NCI-H1105 (cell line): ENCODE measurements at regions not wholly inside any gene's neighbourhood (a gene's known extent, or its start where the extent isn't known, plus 50 kb on each side); places are given as distances from the start of the nearest gene placed in this dataset.
A peak's percentile ranks its signal among the peaks of the same experiment; 100 is the strongest.
"Not testable (repeated sequence)": the region's sequence is repeated elsewhere in the genome, so short reads cannot be mapped to it uniquely, and the experiment has no call there.

Source experiments
- DNase-seq: peaks from one replicate; lab custom pipeline; 2025; lab: John Stamatoyannopoulos, UW

GRCh38 chr13:70994191-70994590 lies 872.8 kb downstream of the DACH1 start:
- DNase-seq = no peak

DNA sequence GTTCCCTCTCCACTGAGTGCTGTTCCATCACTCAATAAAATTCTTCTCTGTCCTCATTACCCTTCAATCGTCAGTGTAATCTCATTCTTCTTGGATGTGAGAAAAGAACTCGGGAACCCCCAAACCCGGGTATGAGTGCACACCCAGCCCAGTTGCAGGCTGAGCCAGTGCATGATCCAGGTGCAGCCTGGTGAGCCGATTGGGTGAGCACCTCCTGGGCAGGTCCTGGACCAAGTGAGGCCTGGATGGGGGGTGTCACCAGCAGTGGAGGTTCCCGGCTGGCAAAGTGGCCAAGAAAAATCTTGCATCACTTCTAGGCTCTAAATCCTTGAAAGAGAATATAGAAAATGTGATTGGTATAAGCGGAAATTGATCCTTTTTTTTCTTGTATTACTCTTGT lies 878.8 kb upstream of the KLHL1 start:
- DNase-seq = no peak

GRCh38 chr13:70985371-70985770 lies 877.1 kb upstream of the KLHL1 start:
- DNase-seq = no peak

GRCh38 chr13:70981219-70981618 lies 873.0 kb upstream of the KLHL1 start:
- not testable (repeated sequence) for DNase-seq

- no peak for DNase-seq
Observed at GRCh38 chr13:70969321-70969720, 861.1 kb upstream of the KLHL1 start.

DNA sequence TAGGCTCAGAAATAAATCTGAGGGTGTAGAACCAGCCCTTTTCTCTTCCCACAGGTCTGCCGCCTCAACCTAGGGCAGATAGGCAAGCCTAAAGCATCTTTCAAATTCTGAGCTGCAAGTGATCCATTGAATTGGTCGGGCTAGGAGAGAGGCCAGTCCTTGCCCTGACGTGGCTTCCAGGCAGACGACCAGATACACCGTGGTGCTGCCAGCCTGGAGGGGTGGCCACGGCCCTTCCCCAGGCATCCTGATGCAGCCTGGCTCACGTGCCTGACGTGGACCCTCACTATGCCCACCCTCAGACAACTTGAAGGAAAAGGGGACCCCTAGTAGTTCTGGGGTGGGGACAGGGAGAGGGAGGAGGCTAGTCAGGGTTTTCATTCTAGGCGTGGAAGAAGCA lies 859.3 kb upstream of the KLHL1 start:
- DNase-seq = no peak

DNA sequence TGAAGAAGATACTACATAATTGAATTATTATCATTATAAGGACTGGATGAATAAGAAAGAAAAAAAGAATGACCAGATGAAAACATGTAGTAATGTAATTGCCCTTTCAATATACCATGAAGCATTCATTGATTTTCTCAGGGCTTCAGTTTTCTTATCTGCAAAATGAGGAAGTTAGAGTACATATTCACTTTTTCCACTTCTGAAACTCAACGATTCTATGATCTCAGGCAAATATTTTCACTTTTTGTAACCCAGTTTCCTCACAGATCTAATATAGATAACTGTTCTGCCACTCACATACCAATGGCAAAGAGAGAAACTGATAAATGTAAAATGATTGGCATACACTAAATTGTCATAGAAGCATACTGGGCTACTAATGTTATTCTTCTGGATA lies 856.6 kb upstream of the KLHL1 start:
- no peak for DNase-seq

DNA sequence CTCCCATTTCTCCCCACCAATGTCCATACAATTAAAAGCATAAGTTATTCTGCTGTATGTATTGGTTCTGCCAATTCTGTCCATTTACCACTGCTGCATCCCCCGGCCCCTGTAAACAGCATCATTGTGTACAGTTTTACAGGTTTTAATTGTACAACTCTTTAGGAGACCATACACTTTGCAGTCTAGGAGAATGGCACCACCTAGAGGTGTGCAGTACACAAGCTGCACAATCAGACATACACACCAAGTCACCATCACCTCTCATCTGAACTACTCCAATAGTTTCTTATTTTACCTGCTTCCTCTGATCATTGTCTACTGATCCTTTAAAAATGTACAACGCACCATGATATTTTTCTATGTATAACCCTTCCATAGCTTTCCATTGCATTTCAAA lies 855.9 kb upstream of the KLHL1 start:
- peak; percentile 3 for DNase-seq

GRCh38 chr13:70960841-70961443 lies 852.7 kb upstream of the KLHL1 start:
- DNase-seq = peak; percentile 8

- no peak for DNase-seq
Observed at GRCh38 chr13:70959035-70959775, 851.0 kb upstream of the KLHL1 start.

DNA sequence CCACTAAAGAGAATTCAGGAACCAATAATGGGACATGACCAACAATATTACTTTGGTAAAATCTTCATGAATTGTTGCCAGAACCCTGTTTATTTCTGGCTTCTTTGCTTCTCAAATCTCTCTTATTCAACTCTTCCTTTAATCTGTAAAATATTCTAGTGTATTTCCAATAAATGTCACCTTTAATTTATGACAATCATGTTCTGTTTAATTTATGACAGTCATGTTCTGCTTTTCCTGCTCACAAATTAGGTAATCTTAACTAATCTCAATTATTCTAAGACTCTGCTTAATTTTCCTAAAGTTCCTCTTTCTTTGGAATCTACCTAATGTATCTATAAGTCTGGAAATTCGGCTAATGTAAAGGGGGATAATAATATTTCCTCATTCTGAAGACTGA lies 847.6 kb upstream of the KLHL1 start:
- no peak for DNase-seq

- DNase-seq = no peak
Observed at GRCh38 chr13:70950664-70951063, 842.4 kb upstream of the KLHL1 start.

DNA sequence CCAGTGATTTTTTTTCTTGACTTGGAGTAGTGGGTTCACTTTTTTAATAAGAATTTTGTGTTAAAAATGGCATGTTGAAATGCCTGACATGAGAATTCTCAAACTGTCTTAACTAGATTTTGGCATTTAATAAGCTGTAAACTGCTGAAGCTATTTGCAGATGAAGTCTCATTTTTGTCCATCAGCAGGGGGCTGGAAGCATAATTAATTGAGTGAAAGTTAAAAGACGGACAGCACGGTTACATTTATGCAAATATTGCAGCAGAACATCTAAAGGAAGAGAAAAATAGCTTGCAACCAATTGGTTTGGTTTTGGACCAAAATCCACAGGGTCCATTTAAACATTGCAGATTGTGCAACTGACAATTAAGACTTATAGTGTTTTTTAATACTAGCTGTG lies 837.3 kb upstream of the KLHL1 start:
- DNase-seq = no peak

DNA sequence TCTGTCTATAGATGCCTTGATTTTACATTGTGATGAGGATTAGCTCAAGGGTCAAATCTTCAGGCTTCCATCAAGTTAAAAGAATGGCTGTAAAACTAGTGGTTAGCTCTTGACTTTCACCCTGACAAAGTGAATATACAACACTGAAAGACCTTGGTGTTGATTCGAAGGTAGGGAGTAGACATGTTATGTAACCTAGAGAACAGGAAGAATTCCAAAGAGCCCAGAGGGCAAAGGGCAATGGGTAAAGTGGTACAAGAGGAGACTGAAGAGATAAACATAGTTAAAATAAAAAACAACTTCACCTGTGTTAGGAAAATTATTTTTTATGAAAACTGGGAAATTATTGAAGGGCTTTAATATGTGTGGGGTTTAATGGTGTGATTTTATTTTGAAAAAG lies 833.2 kb upstream of the KLHL1 start:
- no peak for DNase-seq

DNA sequence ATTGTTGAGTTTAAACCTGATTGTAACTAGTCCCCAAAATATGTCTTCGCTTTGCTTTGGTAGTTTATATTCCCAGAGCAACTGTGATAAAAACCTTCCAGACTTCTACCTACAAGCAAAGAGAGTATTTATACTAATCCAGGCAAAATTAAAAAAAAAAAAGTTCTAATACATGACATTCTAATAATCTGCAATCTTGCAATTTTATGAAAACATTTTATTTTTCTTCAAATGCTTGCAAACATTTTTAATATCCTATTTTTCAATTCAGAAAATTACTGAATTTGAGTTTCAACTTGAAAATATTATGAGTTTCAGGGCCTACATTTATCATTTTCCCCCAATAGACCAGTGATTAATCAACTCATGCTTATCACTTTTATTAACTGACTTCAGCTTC lies 830.2 kb upstream of the KLHL1 start:
- no peak for DNase-seq

DNA sequence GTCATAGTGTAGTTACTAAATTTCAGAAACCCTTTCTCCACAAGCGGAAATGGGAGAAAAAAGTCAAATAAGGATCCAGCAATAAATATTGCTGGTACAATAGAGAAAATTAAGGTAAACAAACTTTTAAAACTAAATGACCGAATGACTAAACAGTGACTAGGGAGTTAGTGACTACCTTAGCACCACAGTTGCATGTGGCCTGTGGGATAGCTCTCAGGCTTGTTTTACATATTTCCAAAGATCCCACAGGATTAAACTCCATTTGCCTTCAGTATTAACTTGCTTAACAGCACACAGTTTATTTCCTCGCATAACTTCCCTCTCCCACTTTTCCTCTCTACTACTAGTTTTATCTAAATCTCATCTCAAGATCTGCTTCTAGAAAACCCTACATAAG lies 824.3 kb upstream of the KLHL1 start:
- no peak for DNase-seq

DNA sequence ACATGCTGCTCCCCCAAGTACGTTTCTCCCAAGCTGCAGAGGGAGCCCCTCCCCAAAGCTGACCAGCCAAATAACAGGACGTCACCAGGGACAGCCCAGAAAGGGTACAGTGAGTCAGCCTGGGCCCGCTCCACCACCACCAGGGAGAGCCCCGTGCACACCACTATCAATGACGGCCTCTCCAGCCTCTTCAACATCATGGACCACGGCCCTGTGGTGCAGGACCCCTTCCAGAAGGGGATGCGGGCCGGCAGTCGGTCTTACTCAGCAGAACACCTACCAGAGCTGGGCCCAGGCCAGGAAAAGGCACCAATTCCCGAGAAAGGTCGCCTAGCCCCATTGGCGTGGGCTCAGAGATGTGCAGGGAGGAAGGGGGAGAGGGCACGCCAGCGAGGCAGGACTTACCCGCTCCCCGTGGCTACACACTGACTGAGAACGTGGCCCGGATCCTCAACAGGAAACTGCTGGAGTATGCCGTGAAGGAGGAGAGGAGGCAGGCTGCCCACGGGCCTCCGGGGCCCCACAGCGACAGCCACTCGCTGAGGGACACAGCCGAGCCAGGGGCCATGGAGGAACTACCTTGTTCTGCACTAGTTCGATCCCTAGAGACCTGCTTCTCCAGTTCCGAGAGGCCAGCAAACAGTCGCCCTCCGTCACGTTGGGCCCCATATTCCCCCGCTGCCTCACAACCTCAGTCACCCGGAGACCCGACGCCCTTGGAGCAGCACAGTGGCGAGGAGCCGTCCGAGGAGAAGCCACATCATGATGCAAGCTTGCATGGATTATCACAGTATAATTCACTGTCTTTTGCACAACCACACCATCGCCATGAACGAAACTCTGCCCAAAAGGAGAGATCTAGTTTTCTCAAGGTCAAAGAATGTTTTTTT lies 815.9 kb upstream of the KLHL1 start:
- no peak for DNase-seq

DNA sequence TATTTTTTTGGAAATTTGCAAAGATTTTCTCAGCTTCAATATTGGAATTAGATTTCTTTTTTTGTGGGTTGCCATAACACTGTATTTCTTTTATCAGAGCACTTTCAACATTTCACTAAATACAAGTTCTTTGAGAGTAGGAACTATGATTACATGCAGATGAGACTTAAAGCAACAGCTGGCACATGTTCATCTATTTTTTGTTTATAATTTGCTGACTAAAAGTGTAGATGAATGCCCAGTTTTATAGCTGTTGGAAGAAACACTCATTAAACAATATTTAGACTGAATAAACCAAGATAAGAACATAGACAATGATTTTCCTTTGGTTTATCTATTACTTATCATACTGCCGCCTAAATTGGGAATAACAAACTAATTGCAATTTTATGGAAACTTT lies 803.0 kb upstream of the KLHL1 start:
- no peak for DNase-seq

- DNase-seq = no peak
Observed at GRCh38 chr13:70908795-70909194, 800.5 kb upstream of the KLHL1 start.

GRCh38 chr13:70905035-70905434 lies 796.8 kb upstream of the KLHL1 start:
- no peak for DNase-seq

DNA sequence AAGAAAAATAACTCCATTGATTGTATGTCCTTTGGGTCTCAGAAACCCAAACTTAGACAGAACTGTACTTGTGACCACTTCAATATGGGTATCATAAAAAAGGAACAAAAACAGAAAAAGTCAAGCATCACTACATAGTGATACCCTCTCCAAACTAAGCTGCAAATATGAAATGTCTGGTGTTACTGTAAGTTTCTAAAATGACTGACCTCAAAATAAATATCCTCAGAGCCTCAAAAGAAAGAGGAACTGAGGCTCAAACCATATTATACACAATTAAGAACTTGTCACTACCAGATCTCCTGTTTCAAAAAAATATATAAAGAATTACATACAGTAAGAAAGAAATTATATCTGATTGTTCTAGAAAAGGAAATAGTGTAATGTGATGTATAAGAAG lies 787.9 kb upstream of the KLHL1 start:
- no peak for DNase-seq

- DNase-seq = no peak
Observed at GRCh38 chr13:70895599-70895998, 787.3 kb upstream of the KLHL1 start.

- no peak for DNase-seq
Observed at GRCh38 chr13:70894258-70894657, 786.0 kb upstream of the KLHL1 start.
